Fibroblast of the aortic adventitia (primary cell): ENCODE measurements at regions not wholly inside any gene's neighbourhood (a gene's known extent, or its start where the extent isn't known, plus 50 kb on each side); places are given as distances from the start of the nearest gene placed in this dataset.

Experiments
- DNase-seq: peaks from one replicate; pipeline ENCODE4 v3.0.0-alpha.2; 2010; ENCODE audit warnings: low read depth
- H3K4me3 ChIP-seq: 2 replicates; pipeline ENCODE4 v1.5.1; 2011; ENCODE audit warnings: low read depth, mild to moderate bottlenecking, control low read depth, low read length, moderate library complexity
- TF ChIP-seq, protein P1 (sequence below): IDR thresholded peaks from 2 replicates; pipeline ENCODE4 v1.5.1; 2011; ENCODE audit warnings: mild to moderate bottlenecking, low read length, control low read depth, inconsistent platforms; ENCODE audit not compliant: insufficient read depth

- H3K4me3 ChIP-seq, result no peak overlapping the region
- TF ChIP-seq, protein P1, sequence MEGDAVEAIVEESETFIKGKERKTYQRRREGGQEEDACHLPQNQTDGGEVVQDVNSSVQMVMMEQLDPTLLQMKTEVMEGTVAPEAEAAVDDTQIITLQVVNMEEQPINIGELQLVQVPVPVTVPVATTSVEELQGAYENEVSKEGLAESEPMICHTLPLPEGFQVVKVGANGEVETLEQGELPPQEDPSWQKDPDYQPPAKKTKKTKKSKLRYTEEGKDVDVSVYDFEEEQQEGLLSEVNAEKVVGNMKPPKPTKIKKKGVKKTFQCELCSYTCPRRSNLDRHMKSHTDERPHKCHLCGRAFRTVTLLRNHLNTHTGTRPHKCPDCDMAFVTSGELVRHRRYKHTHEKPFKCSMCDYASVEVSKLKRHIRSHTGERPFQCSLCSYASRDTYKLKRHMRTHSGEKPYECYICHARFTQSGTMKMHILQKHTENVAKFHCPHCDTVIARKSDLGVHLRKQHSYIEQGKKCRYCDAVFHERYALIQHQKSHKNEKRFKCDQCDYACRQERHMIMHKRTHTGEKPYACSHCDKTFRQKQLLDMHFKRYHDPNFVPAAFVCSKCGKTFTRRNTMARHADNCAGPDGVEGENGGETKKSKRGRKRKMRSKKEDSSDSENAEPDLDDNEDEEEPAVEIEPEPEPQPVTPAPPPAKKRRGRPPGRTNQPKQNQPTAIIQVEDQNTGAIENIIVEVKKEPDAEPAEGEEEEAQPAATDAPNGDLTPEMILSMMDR, result no peak
- DNase-seq, result no peak
Measured at GRCh38 chr6:147709396-147710272, 201.1 kb downstream of the SAMD5 start.

DNA sequence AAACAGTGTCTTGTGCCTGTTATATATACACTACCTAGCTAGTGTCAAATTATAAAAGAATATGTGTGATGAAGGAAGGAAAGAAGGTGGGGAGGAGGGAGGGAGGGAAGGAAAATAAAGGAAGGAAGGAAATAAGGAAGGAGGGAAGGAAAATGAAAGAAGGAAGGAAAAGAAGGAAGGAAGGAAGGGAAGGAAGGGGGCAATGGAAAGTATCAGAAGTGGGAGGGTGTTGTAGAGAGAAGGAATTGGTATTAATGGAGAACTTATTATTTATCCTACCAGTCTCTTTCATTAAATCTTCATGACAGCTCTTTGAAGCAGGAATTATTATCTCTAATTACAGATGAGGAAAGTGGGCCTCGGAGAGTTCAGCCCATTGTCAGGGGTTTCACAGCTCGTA lies 202.4 kb downstream of the SAMD5 start:
- H3K4me3 ChIP-seq, result no peak overlapping the region
- DNase-seq, result no peak
- TF ChIP-seq, protein P1, result no peak

GRCh38 chr6:147711476-147711875 lies 203.0 kb downstream of the SAMD5 start:
- TF ChIP-seq, protein P1, result no peak
- no peak for DNase-seq
- H3K4me3 ChIP-seq, result no peak overlapping the region

DNA sequence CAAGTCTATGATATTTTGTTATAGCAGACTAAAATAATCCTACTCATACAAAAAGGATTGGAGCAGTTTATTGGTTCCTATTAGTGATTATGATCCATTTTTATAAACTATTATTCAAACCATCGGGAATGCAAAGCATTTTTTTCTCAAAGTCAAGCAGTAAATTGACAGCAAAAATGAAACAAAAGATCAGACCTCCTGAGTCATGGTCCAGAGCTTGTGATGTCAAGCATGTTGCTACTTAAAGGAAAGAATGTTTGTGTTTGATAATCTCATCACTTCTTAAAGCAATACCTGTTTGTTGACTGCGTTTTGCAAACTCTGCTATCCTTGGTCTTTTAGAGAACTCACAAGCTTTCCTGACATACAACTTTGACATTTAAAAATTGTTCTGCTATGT lies 204.4 kb downstream of the SAMD5 start:
- DNase-seq, result no peak
- TF ChIP-seq, protein P1, result no peak
- H3K4me3 ChIP-seq, result no peak overlapping the region

DNA sequence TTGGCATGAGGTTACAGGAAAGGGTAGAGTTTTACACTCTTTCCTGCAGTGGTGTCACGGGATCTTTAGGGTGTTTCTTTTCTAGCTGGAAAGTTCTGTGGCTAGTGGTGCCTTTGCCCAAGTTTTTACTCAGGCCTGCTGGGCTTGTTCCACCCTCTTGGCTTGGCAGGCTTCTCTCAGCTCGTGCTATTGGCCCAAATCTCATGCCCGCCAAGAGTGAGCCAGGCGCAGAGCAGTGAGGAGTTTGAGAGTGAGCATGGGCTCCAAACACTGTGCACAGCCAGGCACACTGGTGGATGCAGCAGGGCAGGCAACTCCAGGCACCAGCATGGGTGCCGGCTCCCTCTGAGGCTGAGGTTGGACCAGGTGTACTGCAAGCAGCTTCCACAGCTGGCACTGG lies 206.5 kb downstream of the SAMD5 start:
- TF ChIP-seq, protein P1, result no peak
- no peak overlapping the region for H3K4me3 ChIP-seq
- DNase-seq, result no peak

GRCh38 chr6:147716434-147716833 lies 207.9 kb downstream of the SAMD5 start:
- H3K4me3 ChIP-seq, result no peak overlapping the region
- no peak for DNase-seq
- TF ChIP-seq, protein P1, result no peak
